Nucleus accumbens (tissue), 56 donors: ENCODE measurements at regions not wholly inside any gene's neighbourhood (a gene's known extent, or its start where the extent isn't known, plus 50 kb on each side); places are given as distances from the start of the nearest gene placed in this dataset.
A peak's percentile ranks its signal among the peaks of the same experiment; 100 is the strongest.

Source experiments
- DNase-seq, 56 donors: peaks; one replicate each; lab custom pipeline; 2025; lab: John Stamatoyannopoulos, UW

- DNase-seq, result peak in 40 of 56 donors; percentile 28 to 72 (median 53)
These were observed 89.4 kb upstream of the IPO9 start for GRCh38 chr1:201739492-201740085.

GRCh38 chr1:201740086-201740541 lies 88.8 kb upstream of the IPO9 start:
- DNase-seq, result peak in 1 of 56 donors; percentile 57

- DNase-seq, result peak in 2 of 56 donors; percentile 29 to 37
These were observed 88.3 kb upstream of the IPO9 start for GRCh38 chr1:201740670-201741111.

GRCh38 chr1:201741763-201742342 lies 87.1 kb upstream of the IPO9 start:
- DNase-seq, result no peak

GRCh38 chr1:201742476-201742875 lies 86.5 kb upstream of the IPO9 start:
- no peak for DNase-seq

GRCh38 chr1:201742955-201743805 lies 85.8 kb upstream of the IPO9 start:
- DNase-seq, result no peak

- DNase-seq, result no peak
These were observed 83.9 kb upstream of the IPO9 start for GRCh38 chr1:201745023-201745422.

GRCh38 chr1:201746156-201746555 lies 82.8 kb upstream of the IPO9 start:
- DNase-seq, result no peak

- DNase-seq, result no peak
These were observed 81.7 kb upstream of the IPO9 start for GRCh38 chr1:201747261-201747660.

- DNase-seq, result no peak
These were observed 80.6 kb upstream of the IPO9 start for GRCh38 chr1:201748335-201748734.

GRCh38 chr1:201749059-201749690 lies 79.8 kb upstream of the IPO9 start:
- no peak for DNase-seq

GRCh38 chr1:201750120-201750519 lies 78.8 kb upstream of the IPO9 start:
- no peak for DNase-seq

- no peak for DNase-seq
These were observed 78.0 kb upstream of the IPO9 start for GRCh38 chr1:201750934-201751333.

- no peak for DNase-seq
These were observed 77.1 kb upstream of the IPO9 start for GRCh38 chr1:201751872-201752271.

- DNase-seq, result no peak
These were observed 76.6 kb upstream of the IPO9 start for GRCh38 chr1:201752333-201752732.

- DNase-seq, result no peak
These were observed 75.5 kb upstream of the IPO9 start for GRCh38 chr1:201753492-201753891.

GRCh38 chr1:201754353-201754752 lies 74.6 kb upstream of the IPO9 start:
- DNase-seq, result no peak

- DNase-seq, result no peak
These were observed 73.8 kb upstream of the IPO9 start for GRCh38 chr1:201755200-201755599.

- DNase-seq, result no peak
These were observed 72.6 kb upstream of the IPO9 start for GRCh38 chr1:201756406-201756805.

GRCh38 chr1:201758499-201759050 lies 70.4 kb upstream of the IPO9 start:
- DNase-seq, result no peak
